Activated T-helper 1 cell treated with anti-CD3 and anti-CD28 coated beads, Interleukin-12 subunit alpha, Interleukin-12 subunit beta, Interleukin-2, Interleukin-4 antibody, amounts not matched to agents 30 ng/mL and 10 ng/mL and 1 ng/mL, durations not matched to agents 14 hours and 24 hours and 36 hours (primary cell): ENCODE measurements at regions not wholly inside any gene's neighbourhood (a gene's known extent, or its start where the extent isn't known, plus 50 kb on each side); places are given as distances from the start of the nearest gene placed in this dataset.

Experiments used
- DNase-seq: peaks from one replicate; pipeline ENCODE4 v3.0.0; 2021; ENCODE audit warnings: low spot score
- H3K27ac Mint-ChIP-seq: one replicate; pipeline ENCODE4 v1.8.0; 2021; ENCODE audit warnings: mild to moderate bottlenecking, mixed read lengths
- H3K27me3 Mint-ChIP-seq: one replicate; pipeline ENCODE4 v1.8.0; 2022; ENCODE audit warnings: mild to moderate bottlenecking, moderate library complexity, mixed read lengths; ENCODE audit not compliant: insufficient read depth
- H3K36me3 Mint-ChIP-seq: one replicate; pipeline ENCODE4 v1.8.0; 2021; ENCODE audit warnings: low read depth, mixed read lengths
- H3K4me1 Mint-ChIP-seq: one replicate; pipeline ENCODE4 v1.8.0; 2021; ENCODE audit warnings: low read depth, mixed read lengths
- H3K4me3 Mint-ChIP-seq: one replicate; pipeline ENCODE4 v1.8.0; 2021; ENCODE audit warnings: mild to moderate bottlenecking, moderate library complexity, mixed read lengths
- H3K9me3 Mint-ChIP-seq: one replicate; pipeline ENCODE4 v1.8.0; 2021; ENCODE audit warnings: mixed read lengths
- intact Hi-C: fragments of 100-400 bp; cut with micrococcal nuclease; formaldehyde crosslinking; loops from one replicate; pipeline ENCODE4 v1.15.1; 2024

GRCh38 chr9:80615964-80616363 is 1044.2 kb downstream of the TLE4 start:
- H3K9me3 Mint-ChIP-seq = peaks cover 8% of the 10 kb centered on the region
- H3K4me1 Mint-ChIP-seq = no peaks in the 10 kb centered on the region
- no peak for DNase-seq
- H3K27ac Mint-ChIP-seq = no peak overlapping the region
- H3K27me3 Mint-ChIP-seq = no peaks in the 10 kb centered on the region
- H3K36me3 Mint-ChIP-seq = no peaks in the 10 kb centered on the region
- intact Hi-C loops = no loop called here
- H3K4me3 Mint-ChIP-seq = no peak overlapping the region

- Mint-ChIP-seq H3K9me3 (no peaks in the 10 kb centered on the region), H3K27me3 (peaks cover 2% of the 10 kb centered on the region), H3K4me1 (no peaks in the 10 kb centered on the region), H3K27ac (no peak overlapping the region), H3K4me3 (no peak overlapping the region), H3K36me3 (no peaks in the 10 kb centered on the region)
- DNase-seq = no peak
- intact Hi-C loops = no loop called here
Measured at GRCh38 chr9:80605793-80606192, 1034.0 kb downstream of the TLE4 start.

GRCh38 chr9:80605129-80605528 is 1033.4 kb downstream of the TLE4 start:
- DNase-seq = no peak
- H3K4me3 Mint-ChIP-seq = no peak overlapping the region
- H3K36me3 Mint-ChIP-seq = no peaks in the 10 kb centered on the region
- peaks cover 2% of the 10 kb centered on the region for H3K27me3 Mint-ChIP-seq
- H3K4me1 Mint-ChIP-seq = no peaks in the 10 kb centered on the region
- intact Hi-C loops = no loop called here
- no peaks in the 10 kb centered on the region for H3K9me3 Mint-ChIP-seq
- H3K27ac Mint-ChIP-seq = no peak overlapping the region

GRCh38 chr9:80602291-80602690 is 1030.5 kb downstream of the TLE4 start:
- Mint-ChIP-seq H3K27me3 (peaks cover 2% of the 10 kb centered on the region), H3K4me1 (no peaks in the 10 kb centered on the region), H3K9me3 (peaks cover 4% of the 10 kb centered on the region), H3K27ac (no peak overlapping the region), H3K36me3 (no peaks in the 10 kb centered on the region), H3K4me3 (no peak overlapping the region)
- intact Hi-C loops = no loop called here
- no peak for DNase-seq

- Mint-ChIP-seq H3K9me3 (peaks cover 11% of the 10 kb centered on the region), H3K27ac (no peak overlapping the region), H3K4me1 (no peaks in the 10 kb centered on the region), H3K27me3 (no peaks in the 10 kb centered on the region), H3K36me3 (no peaks in the 10 kb centered on the region), H3K4me3 (no peak overlapping the region)
- DNase-seq = no peak
- intact Hi-C loops = no loop called here
Measured at GRCh38 chr9:80596579-80596978, 1024.8 kb downstream of the TLE4 start.

GRCh38 chr9:80595192-80595591 is 1023.4 kb downstream of the TLE4 start:
- H3K36me3 Mint-ChIP-seq = no peaks in the 10 kb centered on the region
- peaks cover 11% of the 10 kb centered on the region for H3K9me3 Mint-ChIP-seq
- no peaks in the 10 kb centered on the region for H3K27me3 Mint-ChIP-seq
- intact Hi-C loops = no loop called here
- no peak overlapping the region for H3K27ac Mint-ChIP-seq
- no peaks in the 10 kb centered on the region for H3K4me1 Mint-ChIP-seq
- no peak overlapping the region for H3K4me3 Mint-ChIP-seq
- DNase-seq = no peak

- no peaks in the 10 kb centered on the region for H3K36me3 Mint-ChIP-seq
- no peak overlapping the region for H3K4me3 Mint-ChIP-seq
- H3K27me3 Mint-ChIP-seq = no peaks in the 10 kb centered on the region
- intact Hi-C loops = no loop called here
- peaks cover 7% of the 10 kb centered on the region for H3K9me3 Mint-ChIP-seq
- DNase-seq = no peak
- no peaks in the 10 kb centered on the region for H3K4me1 Mint-ChIP-seq
- no peak overlapping the region for H3K27ac Mint-ChIP-seq
Measured at GRCh38 chr9:80592413-80592812, 1020.6 kb downstream of the TLE4 start.

GRCh38 chr9:80586786-80587330 is 1015.1 kb downstream of the TLE4 start:
- Mint-ChIP-seq H3K27ac (no peak overlapping the region), H3K27me3 (no peaks in the 10 kb centered on the region), H3K36me3 (no peaks in the 10 kb centered on the region), H3K9me3 (peaks cover 8% of the 10 kb centered on the region), H3K4me1 (no peaks in the 10 kb centered on the region), H3K4me3 (no peak overlapping the region)
- intact Hi-C loops = no loop called here
- DNase-seq = no peak

GRCh38 chr9:80571953-80572352 is 1000.2 kb downstream of the TLE4 start:
- no peaks in the 10 kb centered on the region for H3K4me1 Mint-ChIP-seq
- intact Hi-C loops = no loop called here
- no peaks in the 10 kb centered on the region for H3K36me3 Mint-ChIP-seq
- no peak for DNase-seq
- H3K4me3 Mint-ChIP-seq = no peak overlapping the region
- no peaks in the 10 kb centered on the region for H3K27me3 Mint-ChIP-seq
- H3K9me3 Mint-ChIP-seq = peaks cover 42% of the 10 kb centered on the region
- no peak overlapping the region for H3K27ac Mint-ChIP-seq

- intact Hi-C loops = no loop called here
Measured at GRCh38 chr9:80569236-80569635, 997.5 kb downstream of the TLE4 start.

GRCh38 chr9:80561526-80561925 is 989.8 kb downstream of the TLE4 start:
- H3K36me3 Mint-ChIP-seq = no peaks in the 10 kb centered on the region
- H3K4me1 Mint-ChIP-seq = no peaks in the 10 kb centered on the region
- H3K9me3 Mint-ChIP-seq = peaks cover 9% of the 10 kb centered on the region
- H3K27me3 Mint-ChIP-seq = no peaks in the 10 kb centered on the region
- no peak for DNase-seq
- intact Hi-C loops = no loop called here
- no peak overlapping the region for H3K27ac Mint-ChIP-seq
- H3K4me3 Mint-ChIP-seq = no peak overlapping the region

More at GRCh38 chr9:80569236-80569635, 997.5 kb downstream of the TLE4 start:
- Mint-ChIP-seq H3K36me3 (no peaks in the 10 kb centered on the region), H3K27me3 (no peaks in the 10 kb centered on the region), H3K9me3 (peaks cover 24% of the 10 kb centered on the region), H3K4me3 (no peak overlapping the region), H3K4me1 (no peaks in the 10 kb centered on the region), H3K27ac (no peak overlapping the region)
- no peak for DNase-seq

GRCh38 chr9:80560976-80561375 is 989.2 kb downstream of the TLE4 start:
- Mint-ChIP-seq H3K27me3 (no peaks in the 10 kb centered on the region), H3K4me1 (no peaks in the 10 kb centered on the region), H3K9me3 (peaks cover 9% of the 10 kb centered on the region), H3K36me3 (no peaks in the 10 kb centered on the region), H3K27ac (no peak overlapping the region), H3K4me3 (no peak overlapping the region)
- intact Hi-C loops = no loop called here
- DNase-seq = no peak

- no peak overlapping the region for H3K27ac Mint-ChIP-seq
- no peaks in the 10 kb centered on the region for H3K9me3 Mint-ChIP-seq
- no peaks in the 10 kb centered on the region for H3K36me3 Mint-ChIP-seq
- no peak for DNase-seq
- intact Hi-C loops = no loop called here
- no peaks in the 10 kb centered on the region for H3K4me1 Mint-ChIP-seq
- H3K4me3 Mint-ChIP-seq = no peak overlapping the region
- no peaks in the 10 kb centered on the region for H3K27me3 Mint-ChIP-seq
Measured at GRCh38 chr9:80557256-80557655, 985.5 kb downstream of the TLE4 start.

- no peak for DNase-seq
- Mint-ChIP-seq H3K27me3 (no peaks in the 10 kb centered on the region), H3K27ac (no peak overlapping the region), H3K4me1 (no peaks in the 10 kb centered on the region), H3K36me3 (no peaks in the 10 kb centered on the region), H3K9me3 (no peaks in the 10 kb centered on the region), H3K4me3 (no peak overlapping the region)
- intact Hi-C loops = no loop called here
Measured at GRCh38 chr9:80556631-80557030, 984.9 kb downstream of the TLE4 start.
